Heart left ventricle (tissue), 13 donors: ENCODE measurements at regions not wholly inside any gene's neighbourhood (a gene's known extent, or its start where the extent isn't known, plus 50 kb on each side); places are given as distances from the start of the nearest gene placed in this dataset.

Experiments used
- POLR2A ChIP-seq, 2 donors: fragments of 450-650 bp; IDR thresholded peaks; one replicate each; pipeline ENCODE4 v1.6.1; 2017; ENCODE audit warnings: antibody characterized with exemption in 2 of 2, mild to moderate bottlenecking in 2 of 2, moderate library complexity in 2 of 2
- TF ChIP-seq, protein P1 (sequence below), 12 donors: fragments of 200-600 bp; sonication (generic) in 4 of 12; IDR thresholded peaks; one replicate each; pipeline versions ENCODE4 v1.5.0 to v1.8.0; 2018 to 2022; ENCODE audit warnings: antibody characterized with exemption in 12 of 12, mild to moderate bottlenecking in 5 of 12
- donor health status: ischemic (EF 13 %, LVEDD 7.1; RV severe dilation, severe dysfunction).
- donor health status: DM: no; HTN: yes; CAD: no.
- donor health status: DM: no; HTN: no; CAD: no.
- donor health status: ischemic (EF 25% LVEDD 6.9; RV normal size, moderate dysfunction).
- donor health status: ischemic (EF 25% LVEDD 5.7; RV mildly dilated, moderate dysfunction).
- donor health status: ischemic (EF 35%, LVEDD 5.7; RV mildly dilated, moderate dysfunction).
- donor health status: nonischemic (EF 11% LVEDD 7.7; RV severe dilation, severe dysfunction).
- donor health status: DM: yes; HTN: yes; CAD: no.
- donor health status: PGD.
- donor health status: ischemic (EF 29% LVEDD 5.4; RV normal size, mild dysfunction).
- donor health status: nonischemic (EF 23%, LVEDD 6.1; RV moderate dilation, normal function).

- TF ChIP-seq POLR2A (IDR thresholded peaks at IDR 0.05) = no peak
- TF ChIP-seq, protein P1, sequence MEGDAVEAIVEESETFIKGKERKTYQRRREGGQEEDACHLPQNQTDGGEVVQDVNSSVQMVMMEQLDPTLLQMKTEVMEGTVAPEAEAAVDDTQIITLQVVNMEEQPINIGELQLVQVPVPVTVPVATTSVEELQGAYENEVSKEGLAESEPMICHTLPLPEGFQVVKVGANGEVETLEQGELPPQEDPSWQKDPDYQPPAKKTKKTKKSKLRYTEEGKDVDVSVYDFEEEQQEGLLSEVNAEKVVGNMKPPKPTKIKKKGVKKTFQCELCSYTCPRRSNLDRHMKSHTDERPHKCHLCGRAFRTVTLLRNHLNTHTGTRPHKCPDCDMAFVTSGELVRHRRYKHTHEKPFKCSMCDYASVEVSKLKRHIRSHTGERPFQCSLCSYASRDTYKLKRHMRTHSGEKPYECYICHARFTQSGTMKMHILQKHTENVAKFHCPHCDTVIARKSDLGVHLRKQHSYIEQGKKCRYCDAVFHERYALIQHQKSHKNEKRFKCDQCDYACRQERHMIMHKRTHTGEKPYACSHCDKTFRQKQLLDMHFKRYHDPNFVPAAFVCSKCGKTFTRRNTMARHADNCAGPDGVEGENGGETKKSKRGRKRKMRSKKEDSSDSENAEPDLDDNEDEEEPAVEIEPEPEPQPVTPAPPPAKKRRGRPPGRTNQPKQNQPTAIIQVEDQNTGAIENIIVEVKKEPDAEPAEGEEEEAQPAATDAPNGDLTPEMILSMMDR (IDR thresholded peaks at IDR 0.05) = no peak
Measured at GRCh38 chr15:69725957-69726356, 273.3 kb downstream of the RPLP1 start.
